ENCODE measurements at regions not wholly inside any gene's neighbourhood (a gene's known extent, or its start where the extent isn't known, plus 50 kb on each side); places are given as distances from the start of the nearest gene placed in this dataset.
"Not testable (repeated sequence)": the region's sequence is repeated elsewhere in the genome, so short reads cannot be mapped to it uniquely, and the experiment has no call there.

DNA sequence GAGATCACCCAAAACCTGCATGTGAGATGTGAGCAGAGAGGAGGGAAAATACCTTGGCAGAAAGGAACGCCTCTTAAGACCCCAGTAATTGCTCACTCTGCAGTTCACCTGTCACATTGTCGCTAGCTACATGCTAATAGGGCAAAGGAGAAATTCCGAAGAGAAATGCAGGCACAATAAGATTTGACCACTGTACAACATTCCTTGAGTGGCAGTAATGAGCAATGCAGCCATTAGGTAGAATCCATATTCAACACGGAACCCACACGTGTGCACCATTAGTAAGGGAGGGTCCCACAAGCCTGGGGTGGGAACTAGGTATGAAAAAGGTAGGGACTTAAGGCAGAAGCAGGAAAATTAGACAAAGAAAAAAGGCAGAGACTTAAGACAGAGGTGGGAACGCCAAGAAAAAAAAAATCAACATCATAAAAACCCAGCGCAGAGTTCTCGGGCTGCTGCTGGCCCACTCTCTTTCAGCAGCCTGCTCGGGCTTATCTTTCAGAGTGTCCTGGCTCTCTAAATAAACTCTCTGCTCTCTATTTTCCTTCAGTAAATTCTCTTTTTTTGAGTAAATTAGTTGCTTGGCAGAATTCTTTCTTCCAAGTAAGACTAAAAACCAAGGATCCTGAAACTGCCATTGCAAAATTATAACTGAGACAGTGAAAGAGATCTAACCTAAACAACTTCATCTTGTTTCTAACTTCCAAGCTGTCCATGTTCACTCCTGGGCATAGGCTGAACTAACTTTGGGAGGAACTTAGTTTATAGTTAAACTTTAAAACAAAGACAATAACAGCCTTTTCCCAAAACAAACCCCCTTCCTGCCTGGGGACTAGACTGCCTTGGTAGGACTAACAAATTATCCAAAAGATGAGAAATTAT is 116.5 kb downstream of the CD24 start:
- no peak overlapping the region for H3K27ac ChIP-seq
- intact Hi-C loops (cut with DNase I), result no loop called here

DNA sequence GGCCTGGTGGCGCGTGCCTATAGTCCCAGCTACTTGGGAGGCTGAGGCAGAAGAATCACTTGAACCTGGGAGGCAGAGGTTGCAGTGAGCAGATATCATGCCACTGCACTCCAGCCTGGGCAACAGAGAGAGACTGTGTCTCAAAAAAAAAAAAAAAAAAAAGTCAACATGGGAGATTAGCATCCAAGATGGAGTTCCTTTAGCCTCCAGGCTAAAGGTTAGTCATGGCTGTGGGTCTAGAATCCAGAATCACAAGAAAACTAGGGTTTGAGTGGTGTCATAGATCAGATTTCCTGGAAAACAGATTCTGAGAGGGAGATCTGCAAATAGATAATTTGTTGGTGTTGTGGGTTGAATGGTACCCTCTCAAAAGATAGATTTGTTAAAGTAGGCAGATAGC is 117.2 kb downstream of the CD24 start:
- H3K36me3 ChIP-seq; H3K9me3 ChIP-seq; intact Hi-C loops (cut with DNase I); H3K27me3 ChIP-seq; H3K27ac ChIP-seq; H3K4me1 ChIP-seq; H3K4me3 ChIP-seq; DNase-seq (ENCODE audit: low spot score in 2 of 2): not testable (repeated sequence)

More for the DNA sequence above, 116.5 kb downstream of the CD24 start:
- Histone ChIP-seq H3K9me3 (no peaks in the 10 kb centered on the region), H3K36me3 (no peaks in the 10 kb centered on the region), H3K4me3 (no peak overlapping the region), H3K27me3 (no peaks in the 10 kb centered on the region), H3K4me1 (no peaks in the 10 kb centered on the region)
- TF ChIP-seq, protein P1, sequence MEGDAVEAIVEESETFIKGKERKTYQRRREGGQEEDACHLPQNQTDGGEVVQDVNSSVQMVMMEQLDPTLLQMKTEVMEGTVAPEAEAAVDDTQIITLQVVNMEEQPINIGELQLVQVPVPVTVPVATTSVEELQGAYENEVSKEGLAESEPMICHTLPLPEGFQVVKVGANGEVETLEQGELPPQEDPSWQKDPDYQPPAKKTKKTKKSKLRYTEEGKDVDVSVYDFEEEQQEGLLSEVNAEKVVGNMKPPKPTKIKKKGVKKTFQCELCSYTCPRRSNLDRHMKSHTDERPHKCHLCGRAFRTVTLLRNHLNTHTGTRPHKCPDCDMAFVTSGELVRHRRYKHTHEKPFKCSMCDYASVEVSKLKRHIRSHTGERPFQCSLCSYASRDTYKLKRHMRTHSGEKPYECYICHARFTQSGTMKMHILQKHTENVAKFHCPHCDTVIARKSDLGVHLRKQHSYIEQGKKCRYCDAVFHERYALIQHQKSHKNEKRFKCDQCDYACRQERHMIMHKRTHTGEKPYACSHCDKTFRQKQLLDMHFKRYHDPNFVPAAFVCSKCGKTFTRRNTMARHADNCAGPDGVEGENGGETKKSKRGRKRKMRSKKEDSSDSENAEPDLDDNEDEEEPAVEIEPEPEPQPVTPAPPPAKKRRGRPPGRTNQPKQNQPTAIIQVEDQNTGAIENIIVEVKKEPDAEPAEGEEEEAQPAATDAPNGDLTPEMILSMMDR (IDR thresholded peaks at IDR 0.05), result no peak
- no peak for DNase-seq (ENCODE audit: low spot score in 2 of 2)

DNA sequence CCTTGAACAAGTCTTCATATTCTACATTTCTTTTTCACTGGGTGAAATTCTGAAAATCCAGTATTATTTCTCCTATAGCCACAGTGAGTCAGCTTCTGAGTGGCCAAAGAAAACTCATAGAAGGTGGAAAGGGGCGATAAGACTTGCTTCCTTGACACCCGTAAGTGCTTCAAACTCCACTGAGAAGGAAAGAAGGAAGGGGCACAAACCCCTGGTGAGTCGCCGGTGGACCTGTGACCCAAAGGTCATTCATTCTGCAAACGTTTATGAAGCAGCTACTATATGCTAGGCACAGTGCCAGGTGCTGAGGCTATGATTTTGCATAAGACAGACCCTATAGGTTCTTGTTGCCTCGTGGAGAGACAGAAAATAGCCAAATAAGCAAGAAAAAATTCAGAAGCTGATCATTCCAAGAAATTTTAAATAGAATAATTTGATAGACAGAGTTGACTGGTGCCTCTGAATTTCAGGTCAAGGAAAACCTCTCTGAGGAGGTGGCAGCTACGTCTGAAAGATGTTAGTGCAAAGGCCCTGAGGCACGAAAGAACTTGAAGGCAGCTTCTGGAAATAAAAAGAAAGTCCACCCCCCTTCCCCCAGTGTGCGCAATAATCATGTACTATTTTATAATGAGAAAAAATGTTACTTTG is 118.2 kb downstream of the CD24 start:
- no peaks in the 10 kb centered on the region for H3K36me3 ChIP-seq
- no peaks in the 10 kb centered on the region for H3K4me1 ChIP-seq
- no peaks in the 10 kb centered on the region for H3K27me3 ChIP-seq
- no peak overlapping the region for H3K27ac ChIP-seq
- no peak overlapping the region for H3K4me3 ChIP-seq
- no peak for DNase-seq (ENCODE audit: low spot score in 2 of 2)
- intact Hi-C loops (cut with DNase I), result no loop called here
- TF ChIP-seq, protein P1 (IDR thresholded peaks at IDR 0.05), result no peak
- no peaks in the 10 kb centered on the region for H3K9me3 ChIP-seq

DNA sequence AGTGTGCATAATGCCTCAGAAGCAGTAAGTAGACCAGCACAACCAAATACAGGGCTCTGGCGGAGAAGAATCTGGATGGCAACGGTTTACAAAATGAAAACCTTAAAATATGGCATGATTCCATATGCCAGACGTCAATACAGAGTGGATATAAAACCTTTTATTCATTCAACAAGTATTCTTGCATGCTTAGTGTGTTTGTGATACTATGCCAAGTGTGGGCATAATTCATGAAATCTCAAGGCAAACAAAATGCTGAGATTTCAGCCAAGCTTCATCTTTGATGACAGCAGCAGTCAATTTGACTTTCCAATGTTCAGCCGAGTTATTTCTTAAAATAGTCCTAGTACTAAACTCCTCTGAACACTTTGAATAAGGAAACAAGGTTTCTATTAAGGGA is 119.4 kb downstream of the CD24 start:
- TF ChIP-seq, protein P1 (IDR thresholded peaks at IDR 0.05), result no peak
- Histone ChIP-seq H3K27me3 (no peaks in the 10 kb centered on the region), H3K9me3 (no peaks in the 10 kb centered on the region), H3K4me3 (no peak overlapping the region), H3K36me3 (no peaks in the 10 kb centered on the region), H3K27ac (no peak overlapping the region), H3K4me1 (no peaks in the 10 kb centered on the region)
- intact Hi-C loops (cut with DNase I), result no loop called here
- no peak for DNase-seq (ENCODE audit: low spot score in 2 of 2)

DNA sequence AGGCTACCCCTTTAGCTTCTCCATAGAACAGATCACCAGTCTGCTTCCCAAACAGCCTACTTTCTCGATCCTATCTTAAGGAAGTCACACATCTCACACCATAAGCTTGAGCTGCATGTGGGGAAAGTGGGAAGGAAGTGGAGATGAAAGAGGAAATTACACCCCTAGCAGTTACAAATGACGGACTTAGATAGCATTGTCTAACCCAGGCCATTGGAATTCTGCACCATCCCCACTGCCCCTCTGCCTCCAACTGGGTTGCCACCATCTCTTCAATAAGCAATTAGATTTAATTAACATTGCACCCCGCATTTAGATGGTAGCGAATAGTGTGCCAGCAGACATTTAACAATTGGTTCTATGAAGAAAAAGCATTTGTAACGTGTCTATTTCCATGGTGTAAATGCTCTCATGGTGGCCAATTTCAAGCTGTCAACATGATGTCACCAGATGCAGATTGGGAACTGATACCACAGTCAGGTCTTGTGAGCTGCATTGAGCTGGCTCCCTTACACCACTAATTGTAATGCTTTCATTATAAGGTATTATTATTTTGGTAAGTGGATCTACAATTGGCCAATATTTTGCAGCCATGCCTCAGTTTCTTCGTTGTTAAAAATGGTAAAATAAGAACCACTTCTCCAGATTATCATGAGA is 124.7 kb downstream of the CD24 start:
- H3K4me1 ChIP-seq, result no peaks in the 10 kb centered on the region
- DNase-seq (ENCODE audit: low spot score in 2 of 2), result no peak
- intact Hi-C loops (cut with DNase I), result no loop called here
- H3K27me3 ChIP-seq, result no peaks in the 10 kb centered on the region
- H3K9me3 ChIP-seq, result no peaks in the 10 kb centered on the region
- H3K27ac ChIP-seq, result no peak overlapping the region
- TF ChIP-seq, protein P1 (IDR thresholded peaks at IDR 0.05), result no peak
- H3K36me3 ChIP-seq, result no peaks in the 10 kb centered on the region
- no peak overlapping the region for H3K4me3 ChIP-seq

DNA sequence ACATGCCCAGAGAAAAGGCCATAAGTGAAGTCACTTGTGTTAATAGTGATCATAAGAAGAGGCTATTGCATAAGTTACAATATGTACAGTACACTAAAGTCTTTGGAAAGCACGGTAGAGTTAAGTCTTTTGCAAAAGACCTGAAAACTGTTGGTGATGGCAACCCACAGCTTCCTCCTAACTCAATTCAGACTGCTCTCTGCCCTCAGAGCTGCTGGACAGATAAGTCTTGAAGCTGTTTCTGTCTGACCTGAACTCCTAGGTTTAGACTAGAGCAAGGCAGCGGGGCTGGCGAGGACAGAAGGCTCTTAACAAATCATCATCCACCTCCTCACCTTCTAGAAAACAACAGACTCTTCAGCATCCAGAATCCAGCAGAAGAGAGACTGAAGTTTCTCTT is 125.4 kb downstream of the CD24 start:
- H3K4me3 ChIP-seq, result no peak overlapping the region
- H3K36me3 ChIP-seq, result no peaks in the 10 kb centered on the region
- no peaks in the 10 kb centered on the region for H3K4me1 ChIP-seq
- intact Hi-C loops (cut with DNase I), result no loop called here
- H3K27me3 ChIP-seq, result no peaks in the 10 kb centered on the region
- DNase-seq (ENCODE audit: low spot score in 2 of 2), result no peak
- no peak overlapping the region for H3K27ac ChIP-seq
- H3K9me3 ChIP-seq, result no peaks in the 10 kb centered on the region
- TF ChIP-seq, protein P1 (IDR thresholded peaks at IDR 0.05), result no peak

Measured in ascending aorta (tissue), 2 donors.